Brain microvascular endothelial cell (primary cell): ENCODE measurements at regions not wholly inside any gene's neighbourhood (a gene's known extent, or its start where the extent isn't known, plus 50 kb on each side); places are given as distances from the start of the nearest gene placed in this dataset.

ENCODE experiments used
- DNase-seq: peaks from one replicate; pipeline ENCODE4 v3.0.0-alpha.2; 2020
- H3K27ac ChIP-seq: fragments of 250-450 bp; sonication (Bioruptor Pico); 2 replicates; pipeline ENCODE4 v1.5.1; 2020; ENCODE audit warnings: mild to moderate bottlenecking, moderate library complexity
- H3K27me3 ChIP-seq: fragments of 250-450 bp; sonication (Bioruptor Pico); replicated peaks from 2 replicates; pipeline ENCODE4 v1.5.1; 2020; ENCODE audit warnings: mild to moderate bottlenecking
- H3K36me3 ChIP-seq: fragments of 250-450 bp; sonication (Bioruptor Pico); replicated peaks from 2 replicates; pipeline ENCODE4 v1.5.1; 2020; ENCODE audit warnings: mild to moderate bottlenecking
- H3K4me3 ChIP-seq: 2 replicates; pipeline ENCODE4 v1.5.1; 2011; ENCODE audit warnings: low read depth, mild to moderate bottlenecking, control low read depth, low read length, moderate library complexity
- in situ Hi-C: cut with HindIII; loops from 2 replicates; pipeline ENCODE4 v1.10.0; 2017; ENCODE audit warnings: low sequenced_read_pairs, low pct_ligation_motif_present
- TF ChIP-seq, protein P1 (sequence below): IDR thresholded peaks from 2 replicates; pipeline ENCODE4 v1.5.1; 2011; ENCODE audit warnings: low read depth, mild to moderate bottlenecking, moderate library complexity, low read length, control low read depth, inconsistent platforms; ENCODE audit errors: missing control alignments

DNA sequence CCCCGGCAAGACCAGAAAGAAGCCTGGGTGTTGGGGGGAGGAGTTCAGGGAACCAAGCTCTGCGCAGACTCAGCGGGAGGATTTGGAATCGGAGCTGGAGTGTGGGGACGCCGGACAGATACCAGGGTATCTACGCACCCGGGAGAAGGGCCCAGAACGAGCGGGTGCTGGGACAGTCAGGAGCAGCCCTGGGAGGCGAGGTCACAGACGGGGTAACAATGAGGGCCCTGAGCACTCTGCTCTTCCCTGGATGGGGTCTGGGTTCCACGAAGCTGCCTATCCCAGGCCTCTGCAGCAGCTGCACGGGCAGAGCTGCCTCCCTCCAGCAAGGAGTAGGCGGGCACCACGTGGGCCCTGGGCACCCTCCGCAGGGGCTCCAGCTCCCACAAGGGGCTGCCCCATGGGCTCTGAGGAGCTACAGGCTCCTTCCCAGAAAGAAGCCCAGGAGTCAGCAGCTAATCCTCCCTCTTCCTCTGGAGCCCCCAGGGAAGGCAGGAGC, 197.2 kb downstream of the BRD1 start:
- H3K4me3 ChIP-seq = no peak overlapping the region
- in situ Hi-C loops = no loop called here
- no peak for DNase-seq
- no peak overlapping the region for H3K27ac ChIP-seq
- H3K27me3 ChIP-seq = no peaks in the 10 kb centered on the region
- H3K36me3 ChIP-seq = no peaks in the 10 kb centered on the region
- TF ChIP-seq, protein P1, sequence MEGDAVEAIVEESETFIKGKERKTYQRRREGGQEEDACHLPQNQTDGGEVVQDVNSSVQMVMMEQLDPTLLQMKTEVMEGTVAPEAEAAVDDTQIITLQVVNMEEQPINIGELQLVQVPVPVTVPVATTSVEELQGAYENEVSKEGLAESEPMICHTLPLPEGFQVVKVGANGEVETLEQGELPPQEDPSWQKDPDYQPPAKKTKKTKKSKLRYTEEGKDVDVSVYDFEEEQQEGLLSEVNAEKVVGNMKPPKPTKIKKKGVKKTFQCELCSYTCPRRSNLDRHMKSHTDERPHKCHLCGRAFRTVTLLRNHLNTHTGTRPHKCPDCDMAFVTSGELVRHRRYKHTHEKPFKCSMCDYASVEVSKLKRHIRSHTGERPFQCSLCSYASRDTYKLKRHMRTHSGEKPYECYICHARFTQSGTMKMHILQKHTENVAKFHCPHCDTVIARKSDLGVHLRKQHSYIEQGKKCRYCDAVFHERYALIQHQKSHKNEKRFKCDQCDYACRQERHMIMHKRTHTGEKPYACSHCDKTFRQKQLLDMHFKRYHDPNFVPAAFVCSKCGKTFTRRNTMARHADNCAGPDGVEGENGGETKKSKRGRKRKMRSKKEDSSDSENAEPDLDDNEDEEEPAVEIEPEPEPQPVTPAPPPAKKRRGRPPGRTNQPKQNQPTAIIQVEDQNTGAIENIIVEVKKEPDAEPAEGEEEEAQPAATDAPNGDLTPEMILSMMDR = no peak

DNA sequence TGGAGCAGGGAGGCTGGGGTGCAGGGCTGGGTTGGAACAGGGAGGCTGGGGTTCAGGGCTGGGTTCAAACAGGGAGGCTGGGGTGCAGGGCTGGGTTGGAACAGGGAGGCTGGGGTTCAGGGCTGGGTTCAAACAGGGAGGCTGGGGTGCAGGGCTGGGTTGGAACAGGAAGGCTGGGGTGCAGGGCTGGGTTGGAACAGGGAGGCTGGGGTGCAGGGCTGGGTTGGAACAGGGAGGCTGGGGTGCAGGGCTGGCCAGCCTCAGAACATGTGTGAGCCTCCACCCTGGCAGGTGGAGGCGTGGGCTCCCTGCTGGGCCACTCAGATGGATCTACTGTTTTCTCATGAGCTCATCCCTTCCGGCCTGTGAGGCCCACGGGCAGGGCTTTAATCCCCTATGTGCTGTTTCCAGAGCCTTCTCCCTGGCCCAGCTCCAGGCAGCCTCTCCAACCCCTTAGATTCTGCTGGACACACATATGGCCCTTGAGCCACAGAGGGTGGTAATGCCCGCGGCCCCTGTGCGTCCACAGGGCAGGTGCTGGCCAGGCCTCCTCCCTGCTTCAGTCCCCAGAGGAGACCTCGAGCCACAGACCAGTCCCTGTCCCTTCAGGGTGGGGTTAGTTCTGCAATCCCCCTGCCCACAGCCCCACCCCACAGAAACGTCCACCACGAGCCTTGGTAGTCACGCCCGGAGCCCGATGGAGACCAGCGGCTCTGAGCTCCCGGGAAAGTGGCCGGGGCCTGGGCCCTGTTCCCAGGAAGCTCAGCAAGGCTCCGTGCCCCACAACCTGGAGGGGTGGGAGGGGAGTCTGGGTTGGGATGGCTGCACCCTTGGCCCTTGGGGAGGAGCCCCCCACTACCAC, 197.9 kb downstream of the BRD1 start:
- in situ Hi-C loops = no loop called here
- H3K27me3 ChIP-seq = no peaks in the 10 kb centered on the region
- no peak overlapping the region for H3K27ac ChIP-seq
- no peaks in the 10 kb centered on the region for H3K36me3 ChIP-seq
- H3K4me3 ChIP-seq = no peak overlapping the region
- TF ChIP-seq, protein P1 = no peak
- no peak for DNase-seq

- no peak for DNase-seq
- in situ Hi-C loops = no loop called here
- H3K27me3 ChIP-seq = no peaks in the 10 kb centered on the region
Measured at GRCh38 chr22:49629261-49629570, 198.5 kb downstream of the BRD1 start.

DNA sequence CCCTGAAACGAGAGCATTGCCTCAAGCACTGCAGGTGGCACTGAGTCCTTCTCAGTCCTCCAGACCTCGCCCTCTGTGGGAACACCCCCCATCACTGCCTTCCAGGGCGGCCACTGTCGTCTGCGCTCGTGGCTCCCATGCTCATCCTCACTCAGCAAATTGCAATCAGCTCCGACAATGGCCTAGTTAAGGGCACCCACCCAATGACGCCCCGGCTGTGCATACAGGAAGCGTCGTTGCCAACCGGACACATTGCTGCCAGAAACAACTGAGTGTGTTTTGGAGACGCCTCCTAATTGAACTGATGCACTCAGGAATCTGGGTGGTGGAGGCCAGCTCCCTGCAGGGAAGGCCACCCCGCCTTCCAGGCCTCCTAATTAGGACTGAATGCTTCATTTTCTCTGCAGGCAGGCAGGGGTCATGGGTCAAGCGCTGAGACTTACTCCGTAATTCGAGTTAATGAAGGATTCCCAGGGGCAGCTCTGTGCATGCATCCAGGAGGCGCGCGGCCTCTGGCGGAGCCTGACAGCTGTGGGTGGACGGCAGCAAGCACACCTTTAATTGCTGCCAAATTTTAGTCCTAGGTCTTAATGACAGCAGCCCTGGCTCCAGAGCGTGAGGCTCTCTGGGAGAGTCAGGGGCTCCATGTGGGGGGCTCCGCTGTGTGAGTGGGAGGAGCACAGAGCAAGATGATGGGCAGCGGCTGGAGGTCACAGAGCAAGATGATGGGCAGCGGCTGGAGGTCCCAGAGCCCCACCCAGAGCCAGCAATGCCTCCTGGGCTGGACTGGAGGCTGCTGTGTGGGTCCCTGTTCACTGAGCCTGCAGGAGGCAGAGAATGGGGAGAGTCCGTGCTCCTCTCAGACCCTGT, 199.0 kb downstream of the BRD1 start:
- no peak for DNase-seq
- no peaks in the 10 kb centered on the region for H3K36me3 ChIP-seq
- no peak overlapping the region for H3K27ac ChIP-seq
- TF ChIP-seq, protein P1 = no peak
- in situ Hi-C loops = no loop called here
- H3K27me3 ChIP-seq = no peaks in the 10 kb centered on the region
- no peak overlapping the region for H3K4me3 ChIP-seq

More at GRCh38 chr22:49629261-49629570, 198.5 kb downstream of the BRD1 start:
- Histone ChIP-seq H3K36me3 (no peaks in the 10 kb centered on the region), H3K27ac (no peak overlapping the region), H3K4me3 (no peak overlapping the region)
- TF ChIP-seq, protein P1 = no peak

GRCh38 chr22:49627217-49628181, 200.2 kb downstream of the BRD1 start:
- in situ Hi-C loops = no loop called here
- no peak for DNase-seq
- Histone ChIP-seq H3K36me3 (no peaks in the 10 kb centered on the region), H3K27me3 (no peaks in the 10 kb centered on the region), H3K4me3 (no peak overlapping the region), H3K27ac (no peak overlapping the region)
- TF ChIP-seq, protein P1 = no peak
